ENCODE measurements at regions not wholly inside any gene's neighbourhood (a gene's known extent, or its start where the extent isn't known, plus 50 kb on each side); places are given as distances from the start of the nearest gene placed in this dataset.
"Not testable (repeated sequence)": the region's sequence is repeated elsewhere in the genome, so short reads cannot be mapped to it uniquely, and the experiment has no call there.

DNA sequence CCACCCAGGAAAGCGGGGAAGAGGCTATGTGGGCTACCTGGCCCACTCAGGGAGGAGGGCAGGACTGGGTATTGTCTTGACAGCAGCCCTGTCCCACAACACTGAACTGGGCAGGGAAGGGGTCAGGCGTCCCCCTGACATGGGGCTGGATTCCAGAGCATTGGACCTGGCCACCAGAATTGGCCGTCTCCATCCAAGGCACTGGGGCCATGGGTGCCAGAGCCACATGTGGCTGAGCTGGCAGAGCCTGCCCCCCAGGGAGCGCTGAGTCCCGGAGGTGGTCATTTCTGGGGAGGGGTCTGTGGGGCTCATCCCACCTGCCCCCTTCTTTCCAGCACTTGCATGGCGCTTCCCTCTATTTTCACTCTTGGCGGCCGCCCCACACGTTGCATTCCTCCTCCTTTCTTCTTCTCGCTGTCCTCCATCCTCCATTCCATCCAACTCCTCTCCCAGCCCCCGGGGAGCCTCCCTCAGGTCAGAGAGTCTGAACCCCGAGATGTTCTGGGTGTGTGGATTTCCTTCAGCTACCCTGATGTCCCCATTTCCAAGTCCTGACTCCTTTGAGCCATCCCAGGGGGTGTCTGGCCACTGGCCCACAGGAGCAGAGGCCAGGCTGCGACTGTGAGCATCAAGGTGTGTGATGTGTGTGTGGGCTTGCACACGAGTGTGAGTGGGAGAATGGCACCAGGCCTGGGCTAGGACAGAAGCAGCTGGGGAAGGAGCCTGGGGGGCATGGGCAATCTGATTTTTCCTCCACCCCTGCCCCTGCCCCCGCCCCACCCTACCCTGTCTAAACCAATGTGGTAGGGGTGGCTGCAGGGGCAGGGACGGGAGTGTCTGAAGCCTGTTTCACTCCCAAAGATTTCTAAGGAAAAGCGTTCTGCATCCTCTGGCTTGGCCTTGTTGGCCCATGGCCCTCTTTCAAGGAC, 171.2 kb downstream of the TBC1D2B start:
- TF ChIP-seq, protein P1, sequence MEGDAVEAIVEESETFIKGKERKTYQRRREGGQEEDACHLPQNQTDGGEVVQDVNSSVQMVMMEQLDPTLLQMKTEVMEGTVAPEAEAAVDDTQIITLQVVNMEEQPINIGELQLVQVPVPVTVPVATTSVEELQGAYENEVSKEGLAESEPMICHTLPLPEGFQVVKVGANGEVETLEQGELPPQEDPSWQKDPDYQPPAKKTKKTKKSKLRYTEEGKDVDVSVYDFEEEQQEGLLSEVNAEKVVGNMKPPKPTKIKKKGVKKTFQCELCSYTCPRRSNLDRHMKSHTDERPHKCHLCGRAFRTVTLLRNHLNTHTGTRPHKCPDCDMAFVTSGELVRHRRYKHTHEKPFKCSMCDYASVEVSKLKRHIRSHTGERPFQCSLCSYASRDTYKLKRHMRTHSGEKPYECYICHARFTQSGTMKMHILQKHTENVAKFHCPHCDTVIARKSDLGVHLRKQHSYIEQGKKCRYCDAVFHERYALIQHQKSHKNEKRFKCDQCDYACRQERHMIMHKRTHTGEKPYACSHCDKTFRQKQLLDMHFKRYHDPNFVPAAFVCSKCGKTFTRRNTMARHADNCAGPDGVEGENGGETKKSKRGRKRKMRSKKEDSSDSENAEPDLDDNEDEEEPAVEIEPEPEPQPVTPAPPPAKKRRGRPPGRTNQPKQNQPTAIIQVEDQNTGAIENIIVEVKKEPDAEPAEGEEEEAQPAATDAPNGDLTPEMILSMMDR (IDR thresholded peaks at IDR 0.05): not testable (repeated sequence)
- not testable (repeated sequence) for TF ChIP-seq POLR2A, EP300 (IDR thresholded peaks at IDR 0.05)
